Suprapubic skin (tissue), 2 donors: ENCODE measurements at regions not wholly inside any gene's neighbourhood (a gene's known extent, or its start where the extent isn't known, plus 50 kb on each side); places are given as distances from the start of the nearest gene placed in this dataset.

Source experiments
- EP300 ChIP-seq: sonication (generic); formaldehyde crosslinking; IDR thresholded peaks from one replicate; pipeline ENCODE4 v1.6.1; 2017; ENCODE audit warnings: antibody characterized with exemption
- POLR2A ChIP-seq, 2 donors: fragments of 450-650 bp; IDR thresholded peaks; one replicate each; pipeline ENCODE4 v1.6.1; 2017; ENCODE audit warnings: antibody characterized with exemption in 2 of 2, mild to moderate bottlenecking in 2 of 2, moderate library complexity in 2 of 2

DNA sequence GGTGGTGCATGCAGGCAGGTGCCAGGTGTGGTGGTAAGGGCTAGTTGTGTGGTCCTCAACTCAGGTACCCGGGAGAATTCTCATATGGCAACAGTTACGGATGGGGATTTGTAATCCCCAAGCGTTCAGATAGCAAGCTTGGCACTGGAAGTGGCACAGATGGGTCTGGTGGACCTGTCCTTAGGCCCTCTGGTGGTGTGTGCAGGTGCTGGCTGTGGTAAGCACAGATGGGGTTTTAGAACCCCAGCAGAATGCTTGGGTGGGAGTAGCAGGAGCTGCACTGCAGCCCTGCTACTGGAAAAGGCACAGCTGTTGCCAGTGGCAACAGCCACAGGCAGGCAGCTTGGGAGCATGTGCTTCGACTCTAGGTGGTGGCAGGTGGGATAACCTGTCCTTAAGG, 948.2 kb upstream of the FAM98A start:
- TF ChIP-seq POLR2A (IDR thresholded peaks at IDR 0.05) (no peak), EP300 (no peak)
